ENCODE measurements at regions not wholly inside any gene's neighbourhood (a gene's known extent, or its start where the extent isn't known, plus 50 kb on each side); places are given as distances from the start of the nearest gene placed in this dataset.

DNA sequence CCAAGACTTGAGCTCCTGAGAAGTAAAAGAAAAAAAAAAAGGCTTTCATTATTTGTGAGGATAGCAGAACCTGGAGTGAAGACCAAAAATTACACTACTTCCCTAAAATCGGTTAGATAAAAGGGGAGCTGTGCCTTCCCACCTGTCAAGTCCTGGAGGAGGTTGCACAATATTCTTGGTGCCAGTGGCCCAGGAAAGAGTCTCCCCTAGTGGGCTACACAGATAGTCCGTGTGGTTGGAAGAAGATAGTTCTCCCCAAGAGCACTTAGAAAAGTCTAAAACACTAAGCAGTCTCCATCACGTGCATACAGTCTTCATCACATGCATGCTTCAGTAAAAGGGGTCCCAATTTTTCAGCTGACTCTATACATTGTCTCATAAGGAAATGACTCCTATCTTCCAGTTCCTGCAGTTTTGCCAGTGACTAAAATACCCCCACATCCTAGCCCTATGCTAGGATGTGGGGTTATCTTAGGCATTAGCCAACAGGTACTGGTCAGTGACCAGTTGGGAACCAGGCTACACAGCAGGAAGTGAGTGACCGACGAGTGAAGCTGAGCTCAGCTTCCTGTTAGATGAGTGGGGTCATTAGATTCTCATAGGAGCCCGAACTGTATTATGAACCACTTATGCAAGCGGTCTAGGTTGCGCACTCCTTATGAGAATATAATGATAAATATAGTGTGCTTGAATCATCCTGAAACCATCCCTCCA is 199.5 kb upstream of the FAM83B start:
- BruUV-seq (replicated peaks): no TSS peak

More for the DNA sequence above, 199.5 kb upstream of the FAM83B start:
- Histone ChIP-seq H3K9ac (ENCODE audit: insufficient read depth in 1 of 2, low read depth in 2 of 2, low read length in 2 of 2) (no peak overlapping the region), H3K4me1 (replicated peaks in 1 of 2; ENCODE audit: control insufficient read depth in 2 of 2, insufficient read depth in 2 of 2, low read length in 2 of 2) (no peaks in the 10 kb centered on the region), H3K4me3 (no peak overlapping the region), H3K36me3 (ENCODE audit: control insufficient read depth, insufficient read depth, low read length) (no peaks in the 10 kb centered on the region), H4K20me1 (replicated peaks; ENCODE audit: control insufficient read depth, insufficient read depth, low read length) (no peaks in the 10 kb centered on the region), H3K4me2 (ENCODE audit: insufficient read depth, low read length) (no peak overlapping the region), H3K27me3 (ENCODE audit: control insufficient read depth in 2 of 2, insufficient read depth in 2 of 2, low read length in 2 of 2) (no peaks in the 10 kb centered on the region), H3K79me2 (ENCODE audit: control insufficient read depth, insufficient read depth, low read length) (no peaks in the 10 kb centered on the region), H3K9me3 (replicated peaks; ENCODE audit: control insufficient read depth, insufficient read depth, low read depth, low read length) (no peaks in the 10 kb centered on the region), H3K27ac (ENCODE audit: extremely low read depth, low read depth, low read length) (no peak overlapping the region), H2AFZ (ENCODE audit: low read depth, low read length) (no peak overlapping the region), H3K9me1 (ENCODE audit: control insufficient read depth, insufficient read depth, low read length) (no peaks in the 10 kb centered on the region)
- ChIA-PET CTCF (ENCODE audit: low intra/inter-chr PET ratio) (no interaction called here), POLR2A (no interaction called here)
- no peak for ATAC-seq
- in situ Hi-C loops (cut with MboI) (no loop called here), intact Hi-C loops (cut with micrococcal nuclease) (no loop called here)
- no peak for DNase-seq (ENCODE audit: extremely low read depth in 1 of 4, low spot score in 3 of 4)
- TF ChIP-seq DMBX1 (CRISPR knock-in tag; IDR thresholded peaks at IDR 0.05; ENCODE audit: borderline replicate concordance) (no peak), JUND (IDR thresholded peaks at IDR 0.05; ENCODE audit: borderline replicate concordance, low read depth, low read length) (no peak), JUND (tag; IDR thresholded peaks at IDR 0.05; ENCODE audit: borderline replicate concordance, low read depth, low read length) (no peak), MYBL2 (IDR thresholded peaks at IDR 0.05; ENCODE audit: low read depth) (no peak), MYBL2 (CRISPR knock-in tag; IDR thresholded peaks at IDR 0.05; ENCODE audit: borderline replicate concordance) (no peak), CHD4 (IDR thresholded peaks at IDR 0.05; ENCODE audit: insufficient read depth, insufficient replicate concordance, low read depth, low read length, poor library complexity, severe bottlenecking) (no peak), FUS (optimal IDR thresholded peaks at IDR 0.05; ENCODE audit: low read depth, low read length) (no peak), NEUROD1 (IDR thresholded peaks at IDR 0.05; ENCODE audit: borderline replicate concordance, low read depth, low read length, partially characterized antibody) (no peak), RHOXF2B (CRISPR knock-in tag; conservative IDR thresholded peaks at IDR 0.05) (no peak), MCM5 (IDR thresholded peaks at IDR 0.05; ENCODE audit: low read depth) (no peak), MAFF (IDR thresholded peaks at IDR 0.05; ENCODE audit: low read length) (no peak), ZNF57 (CRISPR knock-in tag; IDR thresholded peaks at IDR 0.05) (no peak), CBFA2T2 (conservative IDR thresholded peaks at IDR 0.05) (no peak), MCM3 (IDR thresholded peaks at IDR 0.05) (no peak), SIRT6 (IDR thresholded peaks at IDR 0.05; ENCODE audit: low read depth, low read length) (no peak)
- TF ChIP-seq, protein P1, sequence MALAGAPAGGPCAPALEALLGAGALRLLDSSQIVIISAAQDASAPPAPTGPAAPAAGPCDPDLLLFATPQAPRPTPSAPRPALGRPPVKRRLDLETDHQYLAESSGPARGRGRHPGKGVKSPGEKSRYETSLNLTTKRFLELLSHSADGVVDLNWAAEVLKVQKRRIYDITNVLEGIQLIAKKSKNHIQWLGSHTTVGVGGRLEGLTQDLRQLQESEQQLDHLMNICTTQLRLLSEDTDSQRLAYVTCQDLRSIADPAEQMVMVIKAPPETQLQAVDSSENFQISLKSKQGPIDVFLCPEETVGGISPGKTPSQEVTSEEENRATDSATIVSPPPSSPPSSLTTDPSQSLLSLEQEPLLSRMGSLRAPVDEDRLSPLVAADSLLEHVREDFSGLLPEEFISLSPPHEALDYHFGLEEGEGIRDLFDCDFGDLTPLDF (CRISPR knock-in tag; IDR thresholded peaks at IDR 0.05): no peak
- FAIRE-seq: no peak
- WGBS (ENCODE audit: insufficient coverage, low coverage, missing lambda C conversion rate): 3% methylated on average over 8 of the region's 8 CpGs
